B cell (primary cell): ENCODE measurements at regions not wholly inside any gene's neighbourhood (a gene's known extent, or its start where the extent isn't known, plus 50 kb on each side); places are given as distances from the start of the nearest gene placed in this dataset.

ENCODE experiments used
- CTCF ChIP-seq: fragments of 200-600 bp; IDR thresholded peaks from one replicate; pipeline ENCODE4 v1.8.0; 2022; ENCODE audit warnings: antibody characterized with exemption, mild to moderate bottlenecking
- EZH2 ChIP-seq: IDR thresholded peaks from 2 replicates; pipeline ENCODE4 v1.6.1; 2012; ENCODE audit warnings: borderline replicate concordance, low read depth, mild to moderate bottlenecking, moderate library complexity, low read length; ENCODE audit not compliant: insufficient read depth, poor library complexity, severe bottlenecking

- no peak for TF ChIP-seq EZH2
- no peak for TF ChIP-seq CTCF
Observed at GRCh38 chr2:242011516-242011915, 142.0 kb downstream of the RTP5 start.
